ENCODE measurements at regions not wholly inside any gene's neighbourhood (a gene's known extent, or its start where the extent isn't known, plus 50 kb on each side); places are given as distances from the start of the nearest gene placed in this dataset.

GRCh38 chr22:23410411-23410810 lies 169.7 kb downstream of the IGLL1 start:
- Histone ChIP-seq H2AFZ (no peak overlapping the region), H3K4me3 (no peak overlapping the region), H3K36me3 (ENCODE audit: low read depth) (no peaks in the 10 kb centered on the region), H3K79me2 (ENCODE audit: low read depth) (no peaks in the 10 kb centered on the region), H3K27me3 (ENCODE audit: insufficient read depth, low read depth) (peaks cover 90% of the 10 kb centered on the region), H3K27ac (no peak overlapping the region), H3K9me3 (ENCODE audit: insufficient read depth, low read depth) (no peaks in the 10 kb centered on the region), H4K20me1 (ENCODE audit: insufficient read depth) (no peaks in the 10 kb centered on the region; the same call in 1 of the 2 replicates), H3F3A (ENCODE audit: insufficient read depth, low read depth) (no peaks in the 10 kb centered on the region), H3K4me2 (no peak overlapping the region), H3K4me1 (replicated peaks; ENCODE audit: insufficient read depth) (no peaks in the 10 kb centered on the region), H3K9me2 (ENCODE audit: insufficient read depth) (no peaks in the 10 kb centered on the region)
- intact Hi-C loops (cut with micrococcal nuclease; ENCODE audit: unreplicated experiment) = no loop called here
- no peak for DNase-seq
- no peak for TF ChIP-seq CTCF (conservative IDR thresholded peaks at IDR 0.05)
- no peak for TF ChIP-seq EZH2 (IDR thresholded peaks at IDR 0.05; ENCODE audit: low read depth)
- ChIA-PET CTCF (no interaction called here), POLR2A (ENCODE audit: unreplicated experiment) (no interaction called here)
- no TSS peak for BruUV-seq (replicated peaks)

- DNase-seq = no peak
- Histone ChIP-seq H3K9me3 (ENCODE audit: insufficient read depth, low read depth) (no peaks in the 10 kb centered on the region), H4K20me1 (ENCODE audit: insufficient read depth) (no peaks in the 10 kb centered on the region; the same call in 1 of the 2 replicates), H3K27me3 (ENCODE audit: insufficient read depth, low read depth) (peaks cover 85% of the 10 kb centered on the region), H3K4me3 (no peak overlapping the region), H3K4me2 (no peak overlapping the region), H3K79me2 (ENCODE audit: low read depth) (no peaks in the 10 kb centered on the region), H2AFZ (no peak overlapping the region), H3K36me3 (ENCODE audit: low read depth) (no peaks in the 10 kb centered on the region), H3F3A (ENCODE audit: insufficient read depth, low read depth) (no peaks in the 10 kb centered on the region), H3K27ac (no peak overlapping the region), H3K9me2 (ENCODE audit: insufficient read depth) (no peaks in the 10 kb centered on the region), H3K4me1 (replicated peaks; ENCODE audit: insufficient read depth) (no peaks in the 10 kb centered on the region)
- POLR2A ChIA-PET (ENCODE audit: unreplicated experiment) = no interaction called here
- intact Hi-C loops (cut with micrococcal nuclease; ENCODE audit: unreplicated experiment) = loop anchor here (10.0 kb wide), 1 partner anchor 125 kb away; no protein-coding TSS in a partner anchor
- BruUV-seq (replicated peaks) = no TSS peak
- TF ChIP-seq CTCF (conservative IDR thresholded peaks at IDR 0.05) (no peak), EZH2 (IDR thresholded peaks at IDR 0.05; ENCODE audit: low read depth) (no peak)
- CTCF ChIA-PET = no interaction called here
These were observed 170.1 kb downstream of the IGLL1 start for GRCh38 chr22:23409976-23410375.

GRCh38 chr22:23408321-23408720 lies 171.8 kb downstream of the IGLL1 start:
- DNase-seq = no peak
- H2AFZ ChIP-seq = no peak overlapping the region
- no peaks in the 10 kb centered on the region for H3K36me3 ChIP-seq (ENCODE audit: low read depth)
- H3K27me3 ChIP-seq (ENCODE audit: insufficient read depth, low read depth) = peaks cover 69% of the 10 kb centered on the region
- H3K4me3 ChIP-seq = no peak overlapping the region
- no TSS peak for BruUV-seq (replicated peaks)
- ChIA-PET POLR2A (ENCODE audit: unreplicated experiment) (no interaction called here), CTCF (no interaction called here)
- TF ChIP-seq EZH2 (IDR thresholded peaks at IDR 0.05; ENCODE audit: low read depth) = no peak
- H3F3A ChIP-seq (ENCODE audit: insufficient read depth, low read depth) = no peaks in the 10 kb centered on the region
- no peaks in the 10 kb centered on the region for H3K4me1 ChIP-seq (replicated peaks; ENCODE audit: insufficient read depth)
- H3K4me2 ChIP-seq = no peak overlapping the region
- H3K27ac ChIP-seq = no peak overlapping the region
- no peaks in the 10 kb centered on the region for H3K79me2 ChIP-seq (ENCODE audit: low read depth)
- intact Hi-C loops (cut with micrococcal nuclease; ENCODE audit: unreplicated experiment) = loop anchor here (10.0 kb wide), 1 partner anchor 126 kb away; no protein-coding TSS in a partner anchor
- H3K9me2 ChIP-seq (ENCODE audit: insufficient read depth) = no peaks in the 10 kb centered on the region
- no peaks in the 10 kb centered on the region; the same call in 1 of the 2 replicates for H4K20me1 ChIP-seq (ENCODE audit: insufficient read depth)
- no peaks in the 10 kb centered on the region for H3K9me3 ChIP-seq (ENCODE audit: insufficient read depth, low read depth)

GRCh38 chr22:23405366-23405851 lies 174.7 kb downstream of the IGLL1 start:
- TF ChIP-seq EZH2 (IDR thresholded peaks at IDR 0.05; ENCODE audit: low read depth) (no peak), CTCF (conservative IDR thresholded peaks at IDR 0.05) (no peak)
- H3K9me2 ChIP-seq (ENCODE audit: insufficient read depth) = no peaks in the 10 kb centered on the region
- H2AFZ ChIP-seq = no peak overlapping the region
- H3K27me3 ChIP-seq (ENCODE audit: insufficient read depth, low read depth) = peaks cover 40% of the 10 kb centered on the region
- H3F3A ChIP-seq (ENCODE audit: insufficient read depth, low read depth) = no peaks in the 10 kb centered on the region
- ChIA-PET CTCF (interaction anchor here (0.7 kb wide), 1 partner anchor 255 kb away, joined by 4 read pairs; no protein-coding TSS in a partner anchor), POLR2A (ENCODE audit: unreplicated experiment) (no interaction called here)
- no peaks in the 10 kb centered on the region for H4K20me1 ChIP-seq (ENCODE audit: insufficient read depth)
- intact Hi-C loops (cut with micrococcal nuclease; ENCODE audit: unreplicated experiment) = loop anchor here (10.0 kb wide), 1 partner anchor 129 kb away; no protein-coding TSS in a partner anchor
- DNase-seq = no peak
- H3K79me2 ChIP-seq (ENCODE audit: low read depth) = no peaks in the 10 kb centered on the region
- no peak overlapping the region for H3K4me2 ChIP-seq
- no peaks in the 10 kb centered on the region for H3K4me1 ChIP-seq (replicated peaks; ENCODE audit: insufficient read depth)
- H3K27ac ChIP-seq = no peak overlapping the region
- no peak overlapping the region for H3K4me3 ChIP-seq
- no TSS peak for BruUV-seq (replicated peaks)
- H3K9me3 ChIP-seq (ENCODE audit: insufficient read depth, low read depth) = no peaks in the 10 kb centered on the region
- H3K36me3 ChIP-seq (ENCODE audit: low read depth) = no peaks in the 10 kb centered on the region

Data from PC-9 (cell line).